K562 (cell line): ENCODE measurements at regions not wholly inside any gene's neighbourhood (a gene's known extent, or its start where the extent isn't known, plus 50 kb on each side); places are given as distances from the start of the nearest gene placed in this dataset.

Experiments used
- ATAC-seq: fragments of 200-7000 bp; cut with Tn5 transposase; 3 replicates; pipeline ENCODE4 v1.9.1; 2020; ENCODE audit warnings: moderate library complexity
- BruUV-seq: library from RNA; stranded (reverse); fragments of 400-500 nt; replicated peaks from 2 replicates; lab custom pipeline; 2021; lab: Mats Ljungman, UMichigan
- CTCF ChIA-PET: fragments of 300-600 bp; formaldehyde crosslinking; extraction: SDS; loops from one replicate; lab custom pipeline; 2021; ENCODE audit warnings: low intra/inter-chr PET ratio; lab: Yijun Ruan, JAX
- POLR2A ChIA-PET: fragments of 300-600, 350-650 bp; sonication (Branson Sonifier 250); formaldehyde crosslinking; extraction: SDS; loops from one replicate; lab custom pipeline; 2021; ENCODE audit warnings: antibody characterized with exemption, inconsistent platforms; lab: Yijun Ruan, JAX
- DNase-seq, 4 experiments: peaks; one replicate each; pipeline versions ENCODE4 v3.0.0 to v3.0.0-alpha.2; 2011 to 2018; ENCODE audit warnings: low spot score in 3 of 4, mixed read lengths in 3 of 4; ENCODE audit errors: extremely low read depth in 1 of 4
- FAIRE-seq: peaks from 2 replicates; lab custom pipeline; 2011; peaks lifted over from hg19 to GRCh38; lab: Jason Lieb, UNC
- H2AFZ ChIP-seq: 2 replicates; pipeline ENCODE4 v1.6.0; 2011; ENCODE audit warnings: low read depth, low read length, control low read depth, inconsistent platforms
- H3K27ac ChIP-seq: fragments of 200-600 bp; 3 replicates; pipeline ENCODE4 v1.8.0; 2011; ENCODE audit warnings: low read depth, mild to moderate bottlenecking, control low read depth, inconsistent platforms, low read length, moderate library complexity, mixed read lengths; ENCODE audit errors: extremely low read depth
- H3K27me3 ChIP-seq, 2 experiments: fragments of 300-600 bp in 1 of 2; 2 replicates in 1 of 2; 3 replicates in 1 of 2; pipeline versions ENCODE4 v1.6.0 to v1.8.0; 2011; ENCODE audit warnings: inconsistent platforms in 2 of 2, low read length in 2 of 2, mild to moderate bottlenecking in 1 of 2, mixed read lengths in 1 of 2, moderate library complexity in 1 of 2; ENCODE audit not compliant: control insufficient read depth in 2 of 2, insufficient read depth in 2 of 2
- H3K36me3 ChIP-seq: fragments of 300-600 bp; 3 replicates; pipeline ENCODE4 v1.8.0; 2011; ENCODE audit warnings: mild to moderate bottlenecking, low read length, inconsistent platforms; ENCODE audit not compliant: control insufficient read depth, insufficient read depth
- H3K4me1 ChIP-seq, 2 experiments: fragments of 200-600 bp in 1 of 2; replicated peaks in 1 of 2; 2 replicates in 1 of 2; 3 replicates in 1 of 2; pipeline versions ENCODE4 v1.5.1 to v1.8.0; 2011; ENCODE audit warnings: inconsistent platforms in 2 of 2, low read length in 2 of 2, mild to moderate bottlenecking in 1 of 2, mixed read lengths in 1 of 2, moderate library complexity in 1 of 2; ENCODE audit not compliant: control insufficient read depth in 2 of 2, insufficient read depth in 2 of 2
- H3K4me2 ChIP-seq: 2 replicates; pipeline ENCODE4 v1.6.1; 2011; ENCODE audit warnings: low read length, control low read depth, inconsistent platforms, mixed read lengths; ENCODE audit not compliant: insufficient read depth
- H3K4me3 ChIP-seq: fragments of 200-600 bp; sonication (generic), shearing (Covaris generic); 2 replicates; pipeline ENCODE4 v1.5.1; 2016; ENCODE audit warnings: control low read depth, inconsistent platforms
- H3K79me2 ChIP-seq: fragments of 200-600 bp; 3 replicates; pipeline ENCODE4 v1.8.0; 2011; ENCODE audit warnings: low read length, inconsistent platforms; ENCODE audit not compliant: control insufficient read depth, insufficient read depth
- H3K9ac ChIP-seq, 2 experiments: 2 replicates each; pipeline versions ENCODE4 v1.6.0 to v1.6.1; 2011; ENCODE audit warnings: low read depth in 2 of 2, low read length in 2 of 2, control low read depth in 1 of 2, inconsistent platforms in 1 of 2, mild to moderate bottlenecking in 1 of 2, mixed read lengths in 1 of 2; ENCODE audit not compliant: insufficient read depth in 1 of 2
- H3K9me1 ChIP-seq: one replicate; pipeline ENCODE4 v1.6.0; 2011; ENCODE audit warnings: inconsistent platforms, mild to moderate bottlenecking, low read length, moderate library complexity; ENCODE audit not compliant: control insufficient read depth, insufficient read depth
- H3K9me3 ChIP-seq: replicated peaks from 2 replicates; pipeline ENCODE4 v1.5.1; 2011; ENCODE audit warnings: low read depth, low read length, inconsistent platforms; ENCODE audit not compliant: control insufficient read depth, insufficient read depth
- H4K20me1 ChIP-seq: replicated peaks from 2 replicates; pipeline ENCODE4 v1.6.1; 2011; ENCODE audit warnings: low read length, inconsistent platforms, mixed read lengths; ENCODE audit not compliant: control insufficient read depth, insufficient read depth
- CREBBP ChIP-seq: IDR thresholded peaks from one replicate; pipeline ENCODE4 v1.6.1; 2012; ENCODE audit warnings: low read depth, mild to moderate bottlenecking, control low read depth, inconsistent platforms, low read length
- CREM ChIP-seq: IDR thresholded peaks from 2 replicates; pipeline ENCODE4 v1.6.1; 2014; ENCODE audit warnings: antibody characterized with exemption, low read depth
- FOXJ2 ChIP-seq: fragments of 200-800 bp; sonication (Bioruptor generic); IDR thresholded peaks from 2 replicates; pipeline ENCODE4 v1.6.1; 2016; ENCODE audit warnings: missing genetic modification characterization, missing compliant biosample characterization
- KDM1A ChIP-seq, 2 experiments: fragments of 450-650 bp; IDR thresholded peaks; 2 replicates each; pipeline ENCODE4 v1.6.1; 2016; ENCODE audit warnings: mild to moderate bottlenecking in 2 of 2
- MAZ ChIP-seq, 2 experiments: fragments of 450-650 bp in 1 of 2; sonication (generic) in 1 of 2; formaldehyde crosslinking; IDR thresholded peaks in 1 of 2; conservative IDR thresholded peaks in 1 of 2; 2 replicates each; pipeline versions ENCODE4 v1.4.0 to v1.5.0; 2020; ENCODE audit warnings: mild to moderate bottlenecking in 1 of 2, missing genetic modification reagents in 1 of 2
- MEIS2 ChIP-seq: fragments of 450-650 bp; IDR thresholded peaks from 2 replicates; pipeline ENCODE4 v1.6.1; 2014; ENCODE audit warnings: mild to moderate bottlenecking; ENCODE audit not compliant: partially characterized antibody
- NCOA2 ChIP-seq, 2 experiments: fragments of 450-650 bp; IDR thresholded peaks; 2 replicates each; pipeline ENCODE4 v1.6.1; 2018; ENCODE audit warnings: mild to moderate bottlenecking in 2 of 2, moderate library complexity in 1 of 2; ENCODE audit not compliant: partially characterized antibody in 2 of 2
- NFIX ChIP-seq: fragments of 250-450 bp; sonication (Bioruptor Pico); IDR thresholded peaks from 2 replicates; pipeline ENCODE4 v1.4.0; 2020; ENCODE audit warnings: low read depth, mild to moderate bottlenecking, moderate library complexity
- PHB2 ChIP-seq: fragments of 450-650 bp; IDR thresholded peaks from 2 replicates; pipeline ENCODE4 v1.6.1; 2017; ENCODE audit warnings: low read depth
- PHTF2 ChIP-seq: fragments of 250-450 bp; sonication (Bioruptor Pico); IDR thresholded peaks from 2 replicates; pipeline ENCODE4 v1.5.0; 2021; ENCODE audit warnings: mild to moderate bottlenecking
- SMAD1 ChIP-seq: fragments of 150-350 bp; IDR thresholded peaks from 2 replicates; pipeline ENCODE4 v1.6.1; 2014; ENCODE audit warnings: low read length, low read depth; ENCODE audit not compliant: partially characterized antibody
- SP1 ChIP-seq: sonication (generic); formaldehyde crosslinking; IDR thresholded peaks from 2 replicates; pipeline ENCODE4 v1.8.1; 2022; ENCODE audit warnings: mild to moderate bottlenecking, missing genetic modification reagents
- ZNF133 ChIP-seq: fragments of 250-450 bp; sonication (Bioruptor Pico); IDR thresholded peaks from 2 replicates; pipeline ENCODE4 v1.4.0; 2020; ENCODE audit warnings: mild to moderate bottlenecking
- ZNF165 ChIP-seq: fragments of 250-450 bp; sonication (Bioruptor Pico); IDR thresholded peaks from 2 replicates; pipeline ENCODE4 v1.4.0; 2020; ENCODE audit warnings: borderline replicate concordance
- ZNF561 ChIP-seq: fragments of 450-650 bp; formaldehyde crosslinking; conservative IDR thresholded peaks from 2 replicates; pipeline ENCODE4 v1.4.0; 2020; ENCODE audit warnings: mild to moderate bottlenecking, moderate library complexity
- WGBS: fragments of 100-300 bp; shearing (Covaris generic); methylation state at CpG from one replicate; pipeline ENCODE4 v1.1.6; 2016; ENCODE audit warnings: low coverage, mixed read lengths; ENCODE audit not compliant: insufficient coverage; ENCODE audit errors: missing lambda C conversion rate; 5-methylcytosine and 5-hydroxymethylcytosine counted together
- in situ Hi-C: fragments of 300-500 bp; cut with MboI; formaldehyde crosslinking; loops from 4 replicates; pipeline ENCODE4 v1.15.0; 2018; ENCODE audit warnings: inconsistent platforms, mixed read lengths
- intact Hi-C: fragments of 100-400 bp; cut with micrococcal nuclease; formaldehyde crosslinking; loops from 2 replicates; pipeline ENCODE4 v1.14.2; 2022
- TF ChIP-seq, protein P1 (sequence below): fragments of 250-450 bp; sonication (Bioruptor Pico); IDR thresholded peaks from 2 replicates; pipeline ENCODE4 v1.8.0; 2021; ENCODE audit warnings: moderate library complexity, mild to moderate bottlenecking, inconsistent platforms
- TF ChIP-seq, protein P2 (sequence below), 2 experiments: IDR thresholded peaks; 2 replicates each; pipeline ENCODE4 v1.6.1; 2012; ENCODE audit warnings: improper control_type of control experiment in 2 of 2, low read depth in 2 of 2, low read length in 2 of 2, borderline replicate concordance in 1 of 2

DNA sequence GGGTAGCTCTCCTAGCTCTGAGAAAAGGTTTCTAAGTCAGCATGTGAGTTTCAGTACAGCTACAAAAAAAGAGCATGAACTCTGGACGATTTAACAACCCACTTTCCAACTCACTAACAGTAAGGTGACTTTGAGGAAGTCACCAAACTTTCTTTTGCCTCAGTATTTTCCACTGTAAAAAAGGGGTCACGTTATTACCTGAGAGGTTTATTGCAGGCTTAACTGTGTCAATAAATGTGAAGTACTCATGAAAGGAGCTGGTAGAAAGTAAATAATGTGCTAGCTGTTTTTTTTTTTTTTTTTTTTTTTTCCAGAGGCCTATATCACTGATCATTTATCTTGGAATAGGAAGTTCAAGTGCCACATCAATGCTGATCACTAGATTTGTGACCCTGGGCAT lies 89.3 kb downstream of the PLSCR2 start:
- no TSS peak for BruUV-seq
- in situ Hi-C loops, result no loop called here

More for the DNA sequence above, 89.3 kb downstream of the PLSCR2 start:
- Histone ChIP-seq H3K9me3 (no peaks in the 10 kb centered on the region), H3K79me2 (no peaks in the 10 kb centered on the region), H3K4me2 (no peak overlapping the region), H4K20me1 (no peaks in the 10 kb centered on the region), H3K36me3 (no peaks in the 10 kb centered on the region), H3K27ac (no peak overlapping the region), H3K4me1 (no peaks in the 10 kb centered on the region), H3K9me1 (no peaks in the 10 kb centered on the region), H3K9ac (no peak overlapping the region), H2AFZ (no peak overlapping the region), H3K4me3 (no peak overlapping the region), H3K27me3 (no peaks in the 10 kb centered on the region)
- CTCF ChIA-PET, result no interaction called here
- DNase-seq (no peak), ATAC-seq (no peak), FAIRE-seq (no peak)
- POLR2A ChIA-PET, result no interaction called here
- 5% methylated on average over 2 of the region's 2 CpGs for WGBS
- intact Hi-C loops, result no loop called here
- TF ChIP-seq NFIX (CRISPR knock-in tag) (no peak), MAZ (CRISPR knock-in tag; conservative IDR thresholded peaks at IDR 0.05 in 1 of 2, IDR thresholded peaks at IDR 0.05 in 1 of 2) (no peak), CREBBP (no peak), ZNF165 (CRISPR knock-in tag) (no peak), CREM (no peak), MEIS2 (no peak), SMAD1 (no peak), KDM1A (IDR thresholded peaks at IDR 0.05) (no peak), PHTF2 (CRISPR knock-in tag) (no peak), ZNF133 (CRISPR knock-in tag) (no peak), PHB2 (no peak), NCOA2 (IDR thresholded peaks at IDR 0.05; ENCODE audit: partially characterized antibody in 2 of 2) (no peak), FOXJ2 (tag) (no peak), ZNF561 (CRISPR knock-in tag) (no peak), SP1 (no peak)
- TF ChIP-seq, protein P1, sequence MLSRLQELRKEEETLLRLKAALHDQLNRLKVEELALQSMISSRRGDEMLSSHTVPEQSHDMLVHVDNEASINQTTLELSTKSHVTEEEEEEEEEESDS (CRISPR knock-in tag), result no peak
- TF ChIP-seq, protein P2, sequence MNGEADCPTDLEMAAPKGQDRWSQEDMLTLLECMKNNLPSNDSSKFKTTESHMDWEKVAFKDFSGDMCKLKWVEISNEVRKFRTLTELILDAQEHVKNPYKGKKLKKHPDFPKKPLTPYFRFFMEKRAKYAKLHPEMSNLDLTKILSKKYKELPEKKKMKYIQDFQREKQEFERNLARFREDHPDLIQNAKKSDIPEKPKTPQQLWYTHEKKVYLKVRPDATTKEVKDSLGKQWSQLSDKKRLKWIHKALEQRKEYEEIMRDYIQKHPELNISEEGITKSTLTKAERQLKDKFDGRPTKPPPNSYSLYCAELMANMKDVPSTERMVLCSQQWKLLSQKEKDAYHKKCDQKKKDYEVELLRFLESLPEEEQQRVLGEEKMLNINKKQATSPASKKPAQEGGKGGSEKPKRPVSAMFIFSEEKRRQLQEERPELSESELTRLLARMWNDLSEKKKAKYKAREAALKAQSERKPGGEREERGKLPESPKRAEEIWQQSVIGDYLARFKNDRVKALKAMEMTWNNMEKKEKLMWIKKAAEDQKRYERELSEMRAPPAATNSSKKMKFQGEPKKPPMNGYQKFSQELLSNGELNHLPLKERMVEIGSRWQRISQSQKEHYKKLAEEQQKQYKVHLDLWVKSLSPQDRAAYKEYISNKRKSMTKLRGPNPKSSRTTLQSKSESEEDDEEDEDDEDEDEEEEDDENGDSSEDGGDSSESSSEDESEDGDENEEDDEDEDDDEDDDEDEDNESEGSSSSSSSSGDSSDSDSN (IDR thresholded peaks at IDR 0.05; ENCODE audit: borderline replicate concordance in 1 of 2, low read depth in 2 of 2, low read length in 2 of 2), result no peak
